IPS DF 6.9 (cell line): ENCODE measurements at regions not wholly inside any gene's neighbourhood (a gene's known extent, or its start where the extent isn't known, plus 50 kb on each side); places are given as distances from the start of the nearest gene placed in this dataset.

Experiments used
- DNase-seq: peaks from one replicate; pipeline ENCODE4 v3.0.0-alpha.2; 2013; ENCODE audit warnings: low read depth, low spot score
- H3K27ac ChIP-seq: one replicate; pipeline ENCODE4 v1.5.1; 2013; ENCODE audit warnings: low read length, control low read depth
- H3K27me3 ChIP-seq: 2 replicates; pipeline ENCODE4 v1.6.1; 2013; ENCODE audit warnings: mild to moderate bottlenecking, low read length; ENCODE audit not compliant: control insufficient read depth, insufficient read depth
- H3K36me3 ChIP-seq: 2 replicates; pipeline ENCODE4 v1.6.1; 2013; ENCODE audit warnings: low read length; ENCODE audit not compliant: control insufficient read depth, insufficient read depth
- H3K4me1 ChIP-seq: 2 replicates; pipeline ENCODE4 v1.6.1; 2013; ENCODE audit warnings: low read length; ENCODE audit not compliant: control insufficient read depth, insufficient read depth
- H3K4me3 ChIP-seq: 2 replicates; pipeline ENCODE4 v1.5.1; 2013; ENCODE audit warnings: mild to moderate bottlenecking, low read length
- H3K9me3 ChIP-seq: 2 replicates; pipeline ENCODE4 v1.6.1; 2013; ENCODE audit warnings: low read length, inconsistent platforms; ENCODE audit not compliant: control insufficient read depth, insufficient read depth
- whole genome bisulfite sequencing: extraction: QIAGEN DNeasy Blood & Tissue Kit; methylation state at CpG from one replicate; pipeline ENCODE4 v1.1.7; 2013; ENCODE audit warnings: mixed read lengths, missing lambda C conversion rate; ENCODE audit not compliant: insufficient read length, insufficient coverage; 5-methylcytosine and 5-hydroxymethylcytosine counted together

DNA sequence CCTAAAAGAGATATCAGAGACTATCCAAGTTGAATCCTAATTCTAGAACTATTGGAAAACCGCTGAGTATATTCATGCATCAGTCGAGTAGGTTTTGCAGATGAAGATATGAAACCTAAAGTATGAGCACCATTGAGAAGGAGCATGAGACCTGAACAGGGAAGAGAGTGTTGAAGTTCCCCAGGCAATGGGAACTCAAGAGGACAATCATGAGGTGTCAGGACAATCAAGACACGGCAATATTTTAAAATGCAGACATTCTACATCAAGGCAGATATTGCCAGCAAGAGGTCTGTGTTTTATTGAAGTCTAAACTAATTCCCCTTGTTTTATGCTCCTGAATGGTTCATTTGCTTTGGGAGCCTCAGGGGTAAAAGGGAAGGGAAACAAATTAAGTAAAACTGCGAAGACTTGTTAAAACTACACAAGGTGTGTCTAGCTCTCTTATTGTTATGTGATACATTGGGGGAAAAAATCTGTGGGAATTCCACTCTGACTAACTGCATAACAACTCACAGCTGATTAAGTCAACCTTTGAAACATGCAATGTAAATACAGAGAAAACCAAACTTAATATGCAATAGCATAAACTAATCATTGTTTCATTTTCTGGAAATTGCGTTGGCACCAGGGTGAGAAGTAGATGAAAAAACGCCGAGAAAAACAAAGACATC lies 347.9 kb upstream of the ADGRL2 start:
- Histone ChIP-seq H3K36me3 (no peaks in the 10 kb centered on the region), H3K9me3 (no peaks in the 10 kb centered on the region), H3K27me3 (no peaks in the 10 kb centered on the region), H3K27ac (no peak overlapping the region), H3K4me1 (no peaks in the 10 kb centered on the region), H3K4me3 (no peak overlapping the region)
- DNase-seq = no peak
- WGBS = no CpG with 5 or more reads among the region's 7 CpGs

DNA sequence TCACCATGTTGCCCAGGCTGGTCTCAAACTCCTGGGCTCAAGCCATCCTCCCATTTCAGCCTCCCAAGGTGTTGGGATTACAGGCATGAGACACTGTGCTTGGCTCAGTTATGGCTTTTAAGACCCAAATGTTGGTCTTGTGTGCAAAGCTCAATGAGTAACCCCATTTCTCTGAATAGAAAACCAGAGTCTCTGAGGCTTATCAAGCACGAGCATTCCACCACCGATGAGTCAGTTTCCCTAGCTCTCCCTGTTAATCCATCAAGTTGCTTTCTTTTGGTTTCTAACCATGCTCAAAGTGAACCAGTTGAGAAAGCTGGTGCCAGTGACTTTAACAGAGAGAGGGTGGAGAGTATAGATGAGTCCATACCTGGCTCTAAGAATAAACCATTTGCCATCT lies 350.9 kb upstream of the ADGRL2 start:
- no peaks in the 10 kb centered on the region for H3K4me1 ChIP-seq
- H3K9me3 ChIP-seq = no peaks in the 10 kb centered on the region
- DNase-seq = no peak
- H3K27ac ChIP-seq = no peak overlapping the region
- no peaks in the 10 kb centered on the region for H3K27me3 ChIP-seq
- H3K4me3 ChIP-seq = no peak overlapping the region
- WGBS = no CpG with 5 or more reads among the region's 2 CpGs
- H3K36me3 ChIP-seq = no peaks in the 10 kb centered on the region

DNA sequence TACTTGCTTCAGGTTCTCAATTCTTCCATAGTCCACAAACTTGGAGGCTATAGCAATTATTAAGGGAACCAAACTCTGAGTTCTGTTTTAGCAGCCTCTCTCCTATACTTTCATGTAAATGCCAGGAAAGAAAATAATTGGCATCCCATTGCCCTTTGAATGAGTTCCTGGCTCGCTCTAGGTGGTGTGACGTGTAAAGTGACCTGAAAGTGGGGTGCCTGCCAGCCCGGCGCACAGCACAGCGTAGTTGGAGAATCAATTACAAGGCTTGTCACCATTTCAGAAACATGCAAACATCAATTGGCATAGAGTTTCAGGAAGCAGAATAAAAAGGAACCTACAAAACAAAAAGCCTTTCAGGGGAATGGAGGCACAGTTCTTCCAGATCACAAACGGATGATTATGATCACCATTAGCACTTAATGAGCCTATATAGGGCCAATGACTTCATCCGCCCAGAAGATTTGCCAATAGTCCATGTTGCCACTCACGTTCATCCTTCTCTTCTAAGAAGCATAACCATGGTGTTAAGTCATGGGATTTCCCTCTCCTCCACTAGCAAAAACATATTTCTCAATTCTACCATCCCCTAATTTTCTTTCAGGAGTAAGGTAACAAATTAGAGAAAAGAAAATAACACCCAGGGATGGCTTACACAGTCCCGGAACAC lies 354.6 kb upstream of the ADGRL2 start:
- no peaks in the 10 kb centered on the region for H3K9me3 ChIP-seq
- H3K27me3 ChIP-seq = no peaks in the 10 kb centered on the region
- DNase-seq = no peak
- H3K4me3 ChIP-seq = no peak overlapping the region
- no CpG with 5 or more reads among the region's 9 CpGs for WGBS
- no peaks in the 10 kb centered on the region for H3K4me1 ChIP-seq
- no peak overlapping the region for H3K27ac ChIP-seq
- H3K36me3 ChIP-seq = no peaks in the 10 kb centered on the region

DNA sequence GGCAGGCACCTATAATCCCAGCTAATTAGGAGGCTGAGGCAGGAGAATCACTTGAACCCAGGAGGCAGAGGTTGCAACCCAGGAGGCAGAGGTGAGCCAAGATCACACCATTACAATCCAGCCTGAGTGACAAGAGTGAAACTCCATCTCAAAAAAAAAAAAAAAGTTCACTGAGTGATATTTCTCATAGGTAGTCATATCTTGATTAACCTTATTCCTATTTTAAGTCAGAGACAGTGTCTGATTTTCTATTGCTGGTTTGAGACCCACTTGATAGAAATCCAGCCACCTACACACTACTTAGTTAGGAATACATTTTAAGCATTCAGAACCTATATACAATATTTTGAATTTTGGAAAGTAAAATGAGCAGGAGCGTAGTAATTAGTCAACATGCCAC lies 357.4 kb upstream of the ADGRL2 start:
- H3K27ac ChIP-seq = no peak overlapping the region
- DNase-seq = no peak
- no CpG with 5 or more reads among the region's 1 CpG for WGBS
- no peak overlapping the region for H3K4me3 ChIP-seq
- H3K27me3 ChIP-seq = no peaks in the 10 kb centered on the region
- H3K36me3 ChIP-seq = no peaks in the 10 kb centered on the region
- H3K9me3 ChIP-seq = no peaks in the 10 kb centered on the region
- no peaks in the 10 kb centered on the region for H3K4me1 ChIP-seq

DNA sequence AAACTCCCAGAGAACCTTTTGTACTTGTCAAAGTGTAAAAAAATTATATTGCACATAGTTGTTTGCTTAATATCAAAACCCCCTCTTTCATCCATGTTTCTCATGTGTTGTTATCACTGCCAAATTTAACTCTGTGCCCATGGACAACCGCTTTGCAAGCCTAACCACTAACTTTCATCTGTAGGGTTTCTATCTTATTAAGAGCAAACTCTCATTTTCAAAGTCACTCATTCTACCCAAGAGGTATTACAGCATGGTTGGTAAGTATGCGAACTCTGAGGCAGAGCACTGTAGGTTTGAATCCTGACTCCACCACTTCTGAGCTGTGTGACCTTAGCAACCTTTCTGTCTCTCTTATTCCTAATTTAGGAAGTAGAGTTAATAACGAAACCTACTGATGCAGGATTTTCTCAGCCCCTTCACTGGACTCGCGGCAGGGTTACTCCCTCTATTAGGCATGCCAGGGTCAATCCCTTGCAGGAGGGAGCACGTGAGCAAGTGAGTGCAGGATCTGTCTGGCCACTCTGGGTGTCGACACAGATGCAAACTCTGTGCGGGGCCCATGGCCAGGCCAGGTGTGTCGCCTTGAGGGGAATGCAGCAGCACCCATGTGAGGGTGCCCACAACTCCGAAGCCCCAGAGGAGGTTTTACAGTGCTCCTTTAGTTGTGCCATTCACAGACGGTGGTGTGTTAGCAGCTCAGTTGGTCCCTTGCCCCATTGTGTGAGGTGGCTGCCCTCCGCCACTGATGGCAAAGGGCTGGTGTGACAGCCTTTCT lies 361.5 kb upstream of the ADGRL2 start:
- Histone ChIP-seq H3K36me3 (no peaks in the 10 kb centered on the region), H3K4me1 (no peaks in the 10 kb centered on the region), H3K27ac (no peak overlapping the region), H3K4me3 (no peak overlapping the region), H3K9me3 (no peaks in the 10 kb centered on the region), H3K27me3 (no peaks in the 10 kb centered on the region)
- no CpG with 5 or more reads among the region's 12 CpGs for WGBS
- no peak for DNase-seq

DNA sequence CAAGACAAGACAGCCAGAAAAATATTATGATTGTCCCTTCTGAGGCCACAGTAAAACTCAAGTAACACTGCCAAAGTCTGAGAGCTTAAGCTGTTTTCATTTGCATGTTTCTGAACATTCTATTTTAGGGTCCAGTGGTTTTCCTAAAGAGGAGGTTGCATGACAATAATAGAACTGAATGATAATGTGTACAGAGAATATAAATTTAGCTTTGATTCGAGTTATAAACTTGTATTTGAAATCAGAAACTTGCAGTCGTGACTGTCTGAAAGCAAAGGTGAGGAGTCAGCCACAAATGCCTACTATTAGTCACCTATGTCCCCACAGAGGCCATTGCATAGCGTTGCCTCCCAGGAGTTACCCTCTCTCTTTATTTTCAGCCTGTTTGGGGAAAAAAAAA lies 363.1 kb upstream of the ADGRL2 start:
- Histone ChIP-seq H3K27me3 (no peaks in the 10 kb centered on the region), H3K4me1 (no peaks in the 10 kb centered on the region), H3K9me3 (no peaks in the 10 kb centered on the region), H3K36me3 (no peaks in the 10 kb centered on the region), H3K27ac (no peak overlapping the region), H3K4me3 (no peak overlapping the region)
- DNase-seq = no peak
- WGBS = no CpG with 5 or more reads among the region's 3 CpGs

DNA sequence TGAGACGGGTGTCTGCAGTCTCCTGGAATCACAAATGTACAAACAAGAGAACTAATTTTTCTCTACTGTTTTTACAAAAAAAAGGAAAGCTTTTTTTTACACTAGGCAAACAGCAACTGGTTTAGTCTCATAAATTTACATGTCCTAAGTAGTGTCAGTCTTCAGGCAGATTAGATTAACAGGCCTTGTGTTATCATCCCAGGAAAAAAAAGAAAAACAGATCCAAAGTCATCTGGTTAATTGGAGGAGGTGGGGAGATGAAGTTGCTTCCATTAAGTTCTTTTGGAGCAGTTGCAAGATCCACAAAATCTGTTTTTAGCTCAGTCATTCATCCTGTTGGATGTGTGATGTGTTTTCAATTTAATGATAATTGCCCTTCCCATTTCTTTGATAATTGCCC lies 363.5 kb upstream of the ADGRL2 start:
- Histone ChIP-seq H3K27me3 (no peaks in the 10 kb centered on the region), H3K4me1 (no peaks in the 10 kb centered on the region), H3K36me3 (no peaks in the 10 kb centered on the region), H3K4me3 (no peak overlapping the region), H3K9me3 (no peaks in the 10 kb centered on the region), H3K27ac (no peak overlapping the region)
- no CpG with 5 or more reads among the region's 1 CpG for WGBS
- DNase-seq = no peak

DNA sequence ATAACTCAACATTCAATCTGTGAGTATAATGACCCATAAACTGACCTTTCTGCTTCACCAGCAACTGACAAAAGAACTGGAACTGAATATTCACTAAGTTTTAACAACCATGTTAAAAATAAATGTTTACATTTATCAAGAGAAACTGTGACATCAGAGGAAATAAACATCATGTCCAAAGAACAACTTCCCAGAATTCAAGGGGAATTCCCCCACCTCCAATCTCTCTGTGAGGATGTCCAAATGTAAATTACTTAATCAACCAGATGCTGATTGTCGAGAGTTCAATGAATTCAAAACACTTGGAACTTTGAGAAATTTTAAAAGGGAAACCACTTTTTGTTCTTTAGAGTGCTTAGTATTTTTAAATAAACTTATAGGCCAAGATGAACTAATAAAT lies 365.6 kb upstream of the ADGRL2 start:
- Histone ChIP-seq H3K4me1 (no peaks in the 10 kb centered on the region), H3K36me3 (no peaks in the 10 kb centered on the region), H3K9me3 (no peaks in the 10 kb centered on the region), H3K4me3 (no peak overlapping the region), H3K27me3 (no peaks in the 10 kb centered on the region), H3K27ac (no peak overlapping the region)
- whole genome bisulfite sequencing = no CpG with 5 or more reads among the region's 1 CpG
- DNase-seq = no peak

DNA sequence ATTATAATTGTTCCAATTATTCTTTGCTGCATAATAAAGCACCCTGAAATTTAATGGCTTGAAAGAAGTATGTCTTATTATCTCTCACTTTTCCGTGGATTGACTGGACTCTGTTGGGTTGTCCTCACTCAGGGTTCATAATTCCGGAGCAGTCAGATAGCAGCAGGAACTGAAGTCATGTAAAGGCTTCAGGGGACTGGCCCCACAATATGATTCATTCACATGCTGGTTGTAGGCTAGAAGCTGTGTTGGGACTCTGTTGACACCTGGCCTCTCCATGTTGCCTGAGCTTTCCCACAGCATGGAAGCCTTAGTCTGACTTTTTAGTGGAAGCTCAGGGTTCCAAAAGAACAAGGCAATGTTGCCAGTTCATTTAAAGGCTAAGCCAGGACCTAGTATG lies 367.1 kb upstream of the ADGRL2 start:
- no peak overlapping the region for H3K4me3 ChIP-seq
- no peaks in the 10 kb centered on the region; the same call in 1 of the 2 replicates for H3K4me1 ChIP-seq
- H3K27me3 ChIP-seq = no peaks in the 10 kb centered on the region; the same call in 1 of the 2 replicates
- no peaks in the 10 kb centered on the region for H3K9me3 ChIP-seq
- no peak overlapping the region for H3K27ac ChIP-seq
- H3K36me3 ChIP-seq = no peaks in the 10 kb centered on the region
- no peak for DNase-seq
- no CpG with 5 or more reads among the region's 2 CpGs for WGBS

DNA sequence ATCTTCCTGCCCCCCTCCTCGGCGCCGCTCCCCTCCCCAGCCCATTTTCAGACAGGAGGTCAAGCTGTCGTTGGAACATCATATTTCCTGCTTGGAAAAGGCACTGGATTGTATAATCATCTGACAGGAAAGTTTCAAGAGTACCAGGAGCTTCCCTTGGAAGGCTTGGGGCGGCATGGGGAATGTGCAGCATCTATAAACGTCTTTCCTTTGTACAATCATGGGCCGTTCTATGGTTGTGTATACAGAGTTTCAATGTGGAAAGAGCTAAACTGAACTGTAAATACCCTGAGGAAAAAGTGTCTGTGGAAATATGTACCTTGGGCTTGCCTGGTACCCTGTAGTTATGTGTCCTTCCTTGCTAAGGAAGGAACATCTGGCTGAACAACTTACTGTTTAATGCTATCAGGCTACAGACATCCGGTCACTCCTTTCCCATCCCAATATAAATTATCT lies 368.1 kb upstream of the ADGRL2 start:
- H3K27me3 ChIP-seq = no peaks in the 10 kb centered on the region; the same call in 1 of the 2 replicates
- H3K9me3 ChIP-seq = no peaks in the 10 kb centered on the region
- no peaks in the 10 kb centered on the region; the same call in 1 of the 2 replicates for H3K4me1 ChIP-seq
- H3K36me3 ChIP-seq = no peaks in the 10 kb centered on the region
- H3K4me3 ChIP-seq = no peak overlapping the region
- WGBS = no CpG with 5 or more reads among the region's 8 CpGs
- DNase-seq = no peak
- H3K27ac ChIP-seq = no peak overlapping the region
